ENCODE measurements at regions not wholly inside any gene's neighbourhood (a gene's known extent, or its start where the extent isn't known, plus 50 kb on each side); places are given as distances from the start of the nearest gene placed in this dataset.

GRCh38 chr6:44060612-44061374, 66.5 kb downstream of the MRPL14 start:
- Histone ChIP-seq H3K9ac (ENCODE audit: insufficient read depth, low read depth, low read length) (no peak overlapping the region), H2AFZ (ENCODE audit: low read length) (no peak overlapping the region), H4K20me1 (ENCODE audit: insufficient read depth, low read length) (no peaks in the 10 kb centered on the region), H3K4me1 (ENCODE audit: insufficient read depth, low read length) (peaks cover 87% of the 10 kb centered on the region), H3K4me2 (ENCODE audit: low read depth, low read length) (no peak overlapping the region), H3K79me2 (ENCODE audit: insufficient read depth, low read length) (no peaks in the 10 kb centered on the region), H3K4me3 (replicated peaks in 1 of 3; ENCODE audit: insufficient read depth in 1 of 3, low read depth in 2 of 3, low read length in 3 of 3) (no peak overlapping the region), H3K36me3 (replicated peaks in 1 of 2; ENCODE audit: control insufficient read depth in 1 of 2, insufficient read depth in 2 of 2, low read length in 2 of 2) (no peaks in the 10 kb centered on the region), H3K27ac (ENCODE audit: extremely low read length, insufficient read depth, low read length) (no peak overlapping the region), H3K27me3 (ENCODE audit: control insufficient read depth in 1 of 2, insufficient read depth in 2 of 2, low read length in 2 of 2) (peaks cover 0 to 19% of the 10 kb centered on the region in 2 experiments; a peak in 4 of 5 replicates), H3K9me3 (ENCODE audit: low read length) (no peaks in the 10 kb centered on the region)
- no peak for FAIRE-seq
- intact Hi-C loops (cut with micrococcal nuclease; ENCODE audit: unreplicated experiment) (no loop called here), in situ Hi-C loops (cut with HindIII; ENCODE audit: extremely low pct_ligation_motif_present, low pct_unique_long_range_greater_than_20kb) (no loop called here)
- POLR2A ChIA-PET = no interaction called here
- no peak for DNase-seq (ENCODE audit: low spot score)
- 40% methylated on average over 9 of the region's 10 CpGs for WGBS (ENCODE audit: low lambda C conversion rate)
- ATAC-seq = no peak
- no TSS peak for BruUV-seq (replicated peaks)
- TF ChIP-seq MAF1 (CRISPR knock-in tag; IDR thresholded peaks at IDR 0.05; ENCODE audit: borderline replicate concordance) = no peak
- TF ChIP-seq CTCF (CRISPR knock-in tag; IDR thresholded peaks at IDR 0.05) = no peak
- TF ChIP-seq ZNF687 (CRISPR knock-in tag; IDR thresholded peaks at IDR 0.05) = peak; percentile 29; the same call in 1 of the 2 replicates
- TF ChIP-seq NCOR1 (IDR thresholded peaks at IDR 0.05; ENCODE audit: borderline replicate concordance, low read length) = no peak
- CTCF ChIA-PET (ENCODE audit: low intra/inter-chr PET ratio, low total read pairs) = no interaction called here
